ENCODE measurements at regions not wholly inside any gene's neighbourhood (a gene's known extent, or its start where the extent isn't known, plus 50 kb on each side); places are given as distances from the start of the nearest gene placed in this dataset.

DNA sequence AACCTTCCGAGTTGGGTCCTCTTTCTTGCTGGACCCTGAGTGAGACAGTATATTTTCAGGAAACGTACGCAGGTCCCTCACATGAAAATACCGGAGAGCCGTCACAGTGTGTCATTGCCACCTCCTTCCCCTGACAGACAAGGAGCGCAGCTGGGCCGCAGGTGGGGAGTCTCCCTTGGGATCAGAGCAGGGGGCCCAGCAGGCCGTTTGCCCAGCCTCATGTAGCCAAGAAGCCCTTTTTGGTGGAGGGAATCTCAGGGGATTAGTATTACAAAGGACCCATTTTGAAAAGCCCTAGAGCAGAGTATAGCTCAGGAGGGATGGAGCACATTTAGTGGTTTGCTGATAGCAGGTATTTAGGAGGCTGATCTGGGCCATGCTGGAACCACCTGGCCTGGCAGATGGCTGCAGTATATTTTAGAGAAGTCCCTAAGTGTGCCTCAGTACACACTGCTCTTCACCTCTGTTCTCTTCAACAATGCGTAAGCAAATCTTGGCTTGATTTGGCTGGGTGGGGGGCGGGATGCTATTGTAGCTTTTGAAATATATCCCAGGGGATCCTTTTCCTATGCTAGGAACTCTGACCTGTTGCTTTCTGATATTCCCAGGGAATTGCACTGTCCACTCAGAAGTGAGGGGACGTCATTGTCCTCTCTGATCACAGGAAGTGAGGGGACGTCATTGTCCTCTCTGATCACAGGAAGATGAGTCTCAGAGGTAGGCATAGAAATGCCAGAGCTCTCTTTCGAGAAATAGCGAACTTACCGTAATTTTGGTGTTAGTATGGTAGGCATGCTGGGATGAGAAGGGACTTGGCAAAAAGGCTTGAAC lies 171.9 kb downstream of the HRH4 start:
- no peak overlapping the region for H3K4ac ChIP-seq (ENCODE audit: low read depth, low read length)
- no peak overlapping the region for H3K4me2 ChIP-seq (ENCODE audit: low read length)
- no peaks in the 10 kb centered on the region for H3K79me2 ChIP-seq (ENCODE audit: control insufficient read depth, insufficient read depth, low read length, poor library complexity)
- no peak overlapping the region for H2BK120ac ChIP-seq (ENCODE audit: insufficient read depth, low read length, poor library complexity)
- no peak overlapping the region for H4K8ac ChIP-seq (ENCODE audit: low read depth, low read length)
- no peak overlapping the region for H2AFZ ChIP-seq (ENCODE audit: insufficient read depth, low read length, poor library complexity)
- no peak overlapping the region for H3K18ac ChIP-seq (ENCODE audit: low read length)
- no peak overlapping the region for H3K14ac ChIP-seq (ENCODE audit: low read length)
- H3K4me3 ChIP-seq (ENCODE audit: low read depth, low read length): no peak overlapping the region
- WGBS (ENCODE audit: extremely low coverage, insufficient coverage, insufficient read length): no CpG with 5 or more reads among the region's 15 CpGs
- H3K27ac ChIP-seq (ENCODE audit: low read depth, low read length): no peak overlapping the region
- H3K36me3 ChIP-seq (ENCODE audit: control insufficient read depth in 1 of 2, insufficient read depth in 2 of 2, low read length in 2 of 2): no peaks in the 10 kb centered on the region
- H4K12ac ChIP-seq (ENCODE audit: low read depth, low read length): no peak overlapping the region
- H3K9ac ChIP-seq (ENCODE audit: low read length): no peak overlapping the region
- no peak overlapping the region for H4K91ac ChIP-seq (ENCODE audit: low read depth, low read length)
- DNase-seq: no peak
- no peaks in the 10 kb centered on the region for H3K4me1 ChIP-seq (ENCODE audit: control insufficient read depth in 1 of 2, insufficient read depth in 2 of 2, low read length in 2 of 2)
- peaks cover 3% of the 10 kb centered on the region for H3K9me3 ChIP-seq (ENCODE audit: insufficient read depth, low read depth, low read length)
- no peak overlapping the region for H2BK12ac ChIP-seq (ENCODE audit: low read length)
- no peak overlapping the region for H2BK5ac ChIP-seq (ENCODE audit: low read depth, low read length, poor library complexity)
- H3K23ac ChIP-seq (ENCODE audit: low read length): no peak overlapping the region
- no peaks in the 10 kb centered on the region for H3K27me3 ChIP-seq (ENCODE audit: insufficient read depth, low read length)
- H2AK5ac ChIP-seq (ENCODE audit: low read length): no peak overlapping the region
- H3K79me1 ChIP-seq (ENCODE audit: low read length): no peaks in the 10 kb centered on the region

DNA sequence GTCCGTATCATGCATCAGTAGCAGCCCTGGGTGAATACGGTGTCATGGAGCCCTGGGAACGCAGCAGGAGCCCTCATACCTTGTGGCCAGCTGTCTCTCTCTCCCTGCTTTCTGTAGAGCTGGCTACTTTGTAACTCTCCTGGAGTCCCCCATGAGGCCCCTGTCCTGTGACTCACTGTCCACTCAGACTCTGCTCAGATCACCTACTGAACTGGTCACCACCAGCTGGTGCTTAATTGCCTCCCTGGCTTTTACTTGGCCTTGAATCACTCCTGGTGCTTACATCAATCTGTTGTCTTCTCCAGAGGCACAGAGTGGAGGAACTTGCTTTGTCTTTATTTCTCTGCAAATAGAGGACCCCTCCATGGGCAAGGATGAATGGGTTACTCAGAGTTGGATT lies 172.7 kb downstream of the HRH4 start:
- Histone ChIP-seq H3K4me3 (ENCODE audit: low read depth, low read length) (no peak overlapping the region), H3K4ac (ENCODE audit: low read depth, low read length) (no peak overlapping the region), H4K12ac (ENCODE audit: low read depth, low read length) (no peak overlapping the region), H2AFZ (ENCODE audit: insufficient read depth, low read length, poor library complexity) (no peak overlapping the region), H3K79me2 (ENCODE audit: control insufficient read depth, insufficient read depth, low read length, poor library complexity) (no peaks in the 10 kb centered on the region), H3K9me3 (ENCODE audit: insufficient read depth, low read depth, low read length) (peaks cover 3% of the 10 kb centered on the region), H4K91ac (ENCODE audit: low read depth, low read length) (no peak overlapping the region), H3K14ac (ENCODE audit: low read length) (no peak overlapping the region), H2AK5ac (ENCODE audit: low read length) (no peak overlapping the region), H3K27me3 (ENCODE audit: insufficient read depth, low read length) (no peaks in the 10 kb centered on the region), H3K4me1 (ENCODE audit: control insufficient read depth in 1 of 2, insufficient read depth in 2 of 2, low read length in 2 of 2) (no peaks in the 10 kb centered on the region), H3K4me2 (ENCODE audit: low read length) (no peak overlapping the region), H3K27ac (ENCODE audit: low read depth, low read length) (no peak overlapping the region), H2BK120ac (ENCODE audit: insufficient read depth, low read length, poor library complexity) (no peak overlapping the region), H2BK5ac (ENCODE audit: low read depth, low read length, poor library complexity) (no peak overlapping the region), H3K18ac (ENCODE audit: low read length) (no peak overlapping the region), H3K9ac (ENCODE audit: low read length) (no peak overlapping the region), H4K8ac (ENCODE audit: low read depth, low read length) (no peak overlapping the region), H3K79me1 (ENCODE audit: low read length) (no peaks in the 10 kb centered on the region), H2BK12ac (ENCODE audit: low read length) (no peak overlapping the region), H3K23ac (ENCODE audit: low read length) (no peak overlapping the region), H3K36me3 (ENCODE audit: control insufficient read depth in 1 of 2, insufficient read depth in 2 of 2, low read length in 2 of 2) (no peaks in the 10 kb centered on the region)
- DNase-seq: no peak
- no CpG with 5 or more reads among the region's 3 CpGs for WGBS (ENCODE audit: extremely low coverage, insufficient coverage, insufficient read length)

DNA sequence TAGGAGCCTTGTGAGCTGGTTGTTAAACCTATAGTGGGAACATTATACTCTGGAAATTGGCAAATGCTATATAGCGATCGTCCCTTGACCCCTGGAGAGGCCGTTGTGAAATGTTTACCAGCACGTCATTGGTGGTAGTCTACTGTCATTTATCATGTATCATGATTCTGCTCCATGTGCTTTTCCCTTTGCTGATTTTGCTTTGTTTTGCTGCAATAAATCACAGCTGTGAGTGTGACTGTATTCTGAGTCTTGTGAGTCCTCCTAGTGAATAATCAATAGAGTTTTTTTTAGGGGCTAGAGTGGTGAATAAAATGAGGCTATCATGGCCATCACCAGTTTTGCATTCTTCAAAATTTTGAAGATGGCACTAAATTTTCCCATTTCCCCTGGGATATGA lies 189.1 kb downstream of the HRH4 start:
- no peak overlapping the region for H2BK120ac ChIP-seq (ENCODE audit: insufficient read depth, low read length, poor library complexity)
- H3K27ac ChIP-seq (ENCODE audit: low read depth, low read length): no peak overlapping the region
- no peak for DNase-seq
- H4K12ac ChIP-seq (ENCODE audit: low read depth, low read length): no peak overlapping the region
- no CpG with 5 or more reads among the region's 4 CpGs for WGBS (ENCODE audit: extremely low coverage, insufficient coverage, insufficient read length)
- H2BK5ac ChIP-seq (ENCODE audit: low read depth, low read length, poor library complexity): no peak overlapping the region
- H3K36me3 ChIP-seq (ENCODE audit: control insufficient read depth in 1 of 2, insufficient read depth in 2 of 2, low read length in 2 of 2): no peaks in the 10 kb centered on the region
- no peak overlapping the region for H3K4ac ChIP-seq (ENCODE audit: low read depth, low read length)
- no peak overlapping the region for H2BK12ac ChIP-seq (ENCODE audit: low read length)
- no peak overlapping the region for H3K9ac ChIP-seq (ENCODE audit: low read length)
- no peaks in the 10 kb centered on the region for H3K4me1 ChIP-seq (ENCODE audit: control insufficient read depth in 1 of 2, insufficient read depth in 2 of 2, low read length in 2 of 2)
- H3K14ac ChIP-seq (ENCODE audit: low read length): no peak overlapping the region
- no peak overlapping the region for H2AFZ ChIP-seq (ENCODE audit: insufficient read depth, low read length, poor library complexity)
- H3K27me3 ChIP-seq (ENCODE audit: insufficient read depth, low read length): no peaks in the 10 kb centered on the region
- no peak overlapping the region for H3K4me2 ChIP-seq (ENCODE audit: low read length)
- no peaks in the 10 kb centered on the region for H3K79me2 ChIP-seq (ENCODE audit: control insufficient read depth, insufficient read depth, low read length, poor library complexity)
- H2AK5ac ChIP-seq (ENCODE audit: low read length): no peak overlapping the region
- peaks cover 3% of the 10 kb centered on the region for H3K9me3 ChIP-seq (ENCODE audit: insufficient read depth, low read depth, low read length)
- H3K18ac ChIP-seq (ENCODE audit: low read length): no peak overlapping the region
- H3K4me3 ChIP-seq (ENCODE audit: low read depth, low read length): no peak overlapping the region
- H3K23ac ChIP-seq (ENCODE audit: low read length): no peak overlapping the region
- no peak overlapping the region for H4K91ac ChIP-seq (ENCODE audit: low read depth, low read length)
- H4K8ac ChIP-seq (ENCODE audit: low read depth, low read length): no peak overlapping the region
- H3K79me1 ChIP-seq (ENCODE audit: low read length): no peaks in the 10 kb centered on the region

DNA sequence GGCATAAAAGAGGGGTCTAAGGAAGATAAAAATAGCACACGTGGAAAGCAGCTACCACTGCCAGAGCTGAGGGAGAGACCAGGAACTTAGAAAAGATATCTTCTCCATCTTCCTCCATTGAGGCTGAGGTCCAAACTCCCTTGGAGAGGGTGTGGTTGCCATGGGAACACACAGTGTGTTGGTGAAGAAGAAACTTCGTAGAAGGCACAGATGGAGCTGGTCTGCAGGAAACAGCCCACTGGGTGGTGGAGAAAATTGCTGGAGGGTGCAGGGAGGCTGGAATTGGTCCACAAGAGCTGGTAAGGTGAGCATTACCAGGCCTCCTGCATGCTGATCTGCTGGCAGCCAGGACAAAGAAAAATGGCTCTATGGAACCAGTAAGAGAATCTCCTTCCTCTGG lies 191.0 kb downstream of the HRH4 start:
- H3K79me2 ChIP-seq (ENCODE audit: control insufficient read depth, insufficient read depth, low read length, poor library complexity): no peaks in the 10 kb centered on the region
- no peak overlapping the region for H4K8ac ChIP-seq (ENCODE audit: low read depth, low read length)
- H2BK12ac ChIP-seq (ENCODE audit: low read length): no peak overlapping the region
- no peak overlapping the region for H3K18ac ChIP-seq (ENCODE audit: low read length)
- H2BK120ac ChIP-seq (ENCODE audit: insufficient read depth, low read length, poor library complexity): no peak overlapping the region
- H3K36me3 ChIP-seq (ENCODE audit: control insufficient read depth in 1 of 2, insufficient read depth in 2 of 2, low read length in 2 of 2): no peaks in the 10 kb centered on the region
- no peak for DNase-seq
- no peaks in the 10 kb centered on the region for H3K4me1 ChIP-seq (ENCODE audit: control insufficient read depth in 1 of 2, insufficient read depth in 2 of 2, low read length in 2 of 2)
- no peaks in the 10 kb centered on the region for H3K79me1 ChIP-seq (ENCODE audit: low read length)
- no peak overlapping the region for H3K4me2 ChIP-seq (ENCODE audit: low read length)
- no peak overlapping the region for H4K91ac ChIP-seq (ENCODE audit: low read depth, low read length)
- H2AK5ac ChIP-seq (ENCODE audit: low read length): no peak overlapping the region
- H3K14ac ChIP-seq (ENCODE audit: low read length): no peak overlapping the region
- no CpG with 5 or more reads among the region's 2 CpGs for WGBS (ENCODE audit: extremely low coverage, insufficient coverage, insufficient read length)
- no peak overlapping the region for H3K27ac ChIP-seq (ENCODE audit: low read depth, low read length)
- no peak overlapping the region for H4K12ac ChIP-seq (ENCODE audit: low read depth, low read length)
- no peak overlapping the region for H3K4ac ChIP-seq (ENCODE audit: low read depth, low read length)
- peaks cover 3% of the 10 kb centered on the region for H3K9me3 ChIP-seq (ENCODE audit: insufficient read depth, low read depth, low read length)
- H2BK5ac ChIP-seq (ENCODE audit: low read depth, low read length, poor library complexity): no peak overlapping the region
- H3K4me3 ChIP-seq (ENCODE audit: low read depth, low read length): no peak overlapping the region
- no peak overlapping the region for H2AFZ ChIP-seq (ENCODE audit: insufficient read depth, low read length, poor library complexity)
- H3K9ac ChIP-seq (ENCODE audit: low read length): peak overlapping the region; percentile 50
- peak overlapping the region; percentile 61 for H3K23ac ChIP-seq (ENCODE audit: low read length)
- H3K27me3 ChIP-seq (ENCODE audit: insufficient read depth, low read length): no peaks in the 10 kb centered on the region
